Endothelial cell of hepatic sinusoid (primary cell): ENCODE measurements at regions not wholly inside any gene's neighbourhood (a gene's known extent, or its start where the extent isn't known, plus 50 kb on each side); places are given as distances from the start of the nearest gene placed in this dataset.

Experiments
- in situ Hi-C: cut with HindIII; loops from 2 replicates; pipeline ENCODE4 v1.10.0; 2017; ENCODE audit warnings: low sequenced_read_pairs

DNA sequence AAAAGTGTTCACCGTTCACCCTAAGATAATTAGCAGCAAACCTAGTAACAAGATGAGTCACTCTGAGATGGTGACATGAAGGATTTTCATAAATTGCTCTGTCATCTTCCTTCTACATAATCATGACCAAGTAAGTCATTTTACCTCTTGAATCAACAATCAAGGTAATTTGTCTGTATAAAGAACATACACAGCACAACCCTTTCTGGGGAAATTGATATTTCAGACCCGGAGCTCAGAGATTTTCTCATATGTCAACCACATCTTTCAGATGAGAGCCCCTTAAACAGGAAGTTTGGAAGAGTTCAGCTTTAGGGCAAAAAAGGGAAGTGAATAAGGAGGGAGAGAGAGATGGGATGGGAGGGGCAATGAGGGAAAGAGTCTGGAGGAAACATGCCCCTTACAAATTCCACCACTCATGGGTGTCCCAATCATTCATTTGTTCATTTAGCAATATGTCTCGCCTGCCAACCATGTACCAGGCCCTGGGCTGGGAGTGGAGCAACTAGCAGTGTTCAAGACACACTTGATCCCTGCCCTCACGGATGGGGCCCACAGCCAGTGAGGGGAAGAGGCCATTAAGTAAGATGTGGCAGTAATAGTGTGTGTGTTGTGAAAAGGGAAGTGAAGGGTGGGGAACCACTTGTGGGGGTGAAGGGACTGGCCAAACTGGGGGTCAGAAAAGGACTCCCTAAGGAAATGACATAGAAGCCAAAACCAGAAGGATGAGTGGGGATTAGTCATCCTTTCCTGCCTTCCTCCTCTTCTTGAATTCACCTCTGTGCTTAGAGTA is 190.9 kb downstream of the MAFB start:
- in situ Hi-C loops, result no loop called here

DNA sequence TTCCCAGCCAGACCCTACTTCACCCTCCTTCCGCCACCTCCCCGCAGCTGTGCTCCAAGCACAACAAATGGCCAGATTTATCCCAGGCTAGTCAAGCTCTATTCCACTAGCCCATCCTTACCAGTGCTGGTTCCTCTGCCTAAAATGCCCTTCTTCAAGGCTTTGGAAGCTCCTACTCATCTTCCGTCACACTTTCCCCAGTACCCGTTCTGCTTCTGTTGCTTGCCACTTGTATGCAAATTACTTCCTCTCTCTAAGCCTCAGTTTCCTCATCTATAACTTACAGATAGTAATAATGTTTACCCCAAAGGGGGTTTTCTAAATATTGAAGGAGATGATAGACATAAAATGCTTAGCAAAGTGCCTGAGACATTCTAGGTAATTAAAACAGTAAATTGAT is 193.1 kb downstream of the MAFB start:
- in situ Hi-C loops, result no loop called here

DNA sequence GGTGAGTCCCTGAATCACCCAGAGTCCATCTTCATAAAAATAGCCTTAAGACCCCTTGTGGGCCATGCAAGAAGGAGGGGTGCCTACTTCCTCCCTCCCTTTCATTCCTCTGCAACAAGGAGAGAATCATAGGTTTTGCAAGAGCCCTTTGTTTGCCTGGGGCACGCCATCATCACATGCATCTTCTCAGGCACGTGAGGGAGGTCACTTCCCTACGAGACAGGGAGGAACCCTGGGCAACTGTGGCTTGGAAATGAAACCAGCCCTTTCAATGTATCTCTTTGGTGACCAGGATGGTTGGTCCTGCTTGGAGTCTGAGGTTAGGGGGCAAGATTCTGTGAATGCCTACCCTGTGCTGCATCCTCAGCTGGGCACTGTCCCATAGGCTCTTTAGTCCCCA is 194.8 kb downstream of the MAFB start:
- in situ Hi-C loops, result no loop called here

DNA sequence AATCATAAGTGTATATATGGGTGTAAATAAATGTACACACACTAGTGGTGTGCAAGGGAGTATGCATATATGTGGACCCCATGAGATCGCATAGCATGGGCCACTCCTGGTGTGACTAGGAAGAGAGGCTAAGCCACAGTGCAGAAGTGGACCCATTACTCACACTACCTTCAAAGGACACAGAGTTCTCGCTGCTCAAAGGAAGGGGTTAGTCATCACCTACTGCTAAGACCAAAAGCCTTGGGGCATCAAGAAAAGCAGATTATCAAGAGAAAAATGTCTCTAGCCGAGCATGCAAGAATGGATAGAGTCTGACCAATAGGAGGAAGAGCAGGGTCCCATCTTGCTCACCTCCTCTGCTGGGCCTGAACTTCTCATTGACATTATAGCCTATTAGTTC is 195.5 kb downstream of the MAFB start:
- in situ Hi-C loops, result no loop called here

DNA sequence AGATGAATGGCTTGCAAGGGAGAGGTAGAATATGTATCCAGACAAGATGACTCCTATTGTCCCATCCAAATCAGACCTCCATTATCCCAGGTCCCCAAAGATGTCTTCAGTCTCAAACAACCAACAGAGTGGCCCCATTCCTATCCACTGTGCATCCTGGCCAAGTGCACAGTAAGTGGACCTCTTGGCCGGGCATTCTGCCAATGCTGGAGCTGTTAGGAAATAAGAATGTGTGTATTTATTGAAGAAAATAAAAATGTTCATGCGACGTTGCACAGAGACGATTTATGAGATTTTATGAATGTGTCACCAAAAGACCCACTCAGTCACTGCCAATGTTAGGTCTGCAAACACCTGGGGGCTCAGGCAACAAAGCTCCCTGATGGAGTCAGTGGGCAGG is 196.0 kb downstream of the MAFB start:
- in situ Hi-C loops, result no loop called here

DNA sequence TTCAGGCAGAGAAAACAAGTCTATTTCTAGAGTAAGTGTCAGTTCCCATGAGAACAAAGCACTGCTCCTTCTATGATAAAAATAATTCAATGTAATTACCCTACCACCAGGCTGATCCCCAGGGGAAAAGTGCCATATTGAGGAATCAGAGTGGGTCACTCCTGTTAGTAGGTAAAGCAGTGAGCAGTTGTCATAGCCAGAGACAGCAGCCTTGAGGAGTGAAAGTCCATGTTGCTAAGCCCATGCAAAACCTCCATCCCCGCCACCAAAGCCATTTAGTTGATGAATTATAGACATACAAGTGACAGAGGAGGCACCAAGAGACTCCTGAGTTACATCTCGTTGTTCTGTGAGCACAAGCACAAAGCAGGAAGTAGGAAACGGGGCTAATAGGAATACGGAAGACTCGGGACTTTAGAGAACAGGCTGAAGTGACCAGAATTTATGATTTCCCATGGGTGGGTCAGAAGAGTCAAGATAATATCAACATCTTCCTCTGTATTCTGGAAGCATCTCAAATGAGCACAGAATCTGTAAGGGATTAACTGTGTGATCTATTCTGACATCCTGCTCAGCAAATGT is 197.9 kb downstream of the MAFB start:
- in situ Hi-C loops, result no loop called here

DNA sequence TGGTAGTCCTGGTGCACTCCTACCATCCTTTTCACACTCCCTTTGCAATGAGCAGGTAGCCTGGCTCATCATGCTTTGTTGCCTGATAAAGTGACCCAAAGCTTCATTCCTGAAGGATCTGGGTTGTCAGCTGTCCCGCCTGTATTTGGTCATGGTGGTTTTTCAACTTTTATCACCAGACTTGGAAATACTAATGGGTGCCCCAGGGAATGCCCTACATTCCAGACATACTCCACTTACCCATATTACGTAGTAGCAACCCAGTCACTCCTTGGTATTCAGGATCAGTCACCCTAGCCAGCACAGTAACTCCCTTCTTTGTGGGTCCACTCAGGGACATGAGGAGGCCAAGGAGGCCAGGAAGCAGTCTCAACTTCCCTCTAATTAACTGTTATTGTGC is 199.2 kb downstream of the MAFB start:
- in situ Hi-C loops, result no loop called here

DNA sequence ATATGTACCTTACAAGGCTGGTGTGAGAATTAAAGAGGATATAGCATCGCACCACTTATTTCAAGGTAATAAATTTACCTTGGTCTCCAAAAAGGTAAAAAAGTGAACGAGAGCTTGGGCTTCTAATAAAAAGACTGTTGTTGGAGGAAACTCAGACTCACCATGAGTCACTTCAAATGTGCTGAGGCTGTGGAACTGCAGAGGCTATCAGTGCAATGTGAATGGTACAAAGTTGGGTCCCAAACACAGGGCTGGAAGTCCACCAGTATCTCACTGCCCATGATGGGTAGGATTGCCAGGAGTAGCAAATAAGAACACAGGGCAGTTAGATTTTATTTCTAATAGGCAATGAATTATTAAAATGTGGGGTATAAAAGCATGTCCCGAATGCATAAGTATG is 200.6 kb downstream of the MAFB start:
- in situ Hi-C loops, result no loop called here

DNA sequence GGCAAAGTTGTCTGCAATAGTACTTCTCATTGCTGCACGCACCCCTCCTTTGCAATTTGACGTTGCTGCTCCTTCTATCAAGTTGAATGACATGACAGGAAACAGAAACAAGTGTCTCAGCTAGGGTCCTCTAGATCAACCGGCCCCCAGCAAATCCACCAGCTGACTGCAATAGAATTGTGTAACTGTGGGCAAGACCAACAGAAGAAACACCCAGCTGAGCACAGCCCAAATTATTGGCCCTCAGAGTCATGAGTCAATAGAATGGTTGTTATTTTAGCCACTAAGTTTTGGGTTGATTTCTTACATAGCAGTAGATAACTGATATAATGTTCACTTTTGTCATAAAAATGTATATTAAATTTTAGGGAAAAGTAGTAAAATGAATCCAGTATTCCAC is 202.7 kb downstream of the MAFB start:
- in situ Hi-C loops, result no loop called here

DNA sequence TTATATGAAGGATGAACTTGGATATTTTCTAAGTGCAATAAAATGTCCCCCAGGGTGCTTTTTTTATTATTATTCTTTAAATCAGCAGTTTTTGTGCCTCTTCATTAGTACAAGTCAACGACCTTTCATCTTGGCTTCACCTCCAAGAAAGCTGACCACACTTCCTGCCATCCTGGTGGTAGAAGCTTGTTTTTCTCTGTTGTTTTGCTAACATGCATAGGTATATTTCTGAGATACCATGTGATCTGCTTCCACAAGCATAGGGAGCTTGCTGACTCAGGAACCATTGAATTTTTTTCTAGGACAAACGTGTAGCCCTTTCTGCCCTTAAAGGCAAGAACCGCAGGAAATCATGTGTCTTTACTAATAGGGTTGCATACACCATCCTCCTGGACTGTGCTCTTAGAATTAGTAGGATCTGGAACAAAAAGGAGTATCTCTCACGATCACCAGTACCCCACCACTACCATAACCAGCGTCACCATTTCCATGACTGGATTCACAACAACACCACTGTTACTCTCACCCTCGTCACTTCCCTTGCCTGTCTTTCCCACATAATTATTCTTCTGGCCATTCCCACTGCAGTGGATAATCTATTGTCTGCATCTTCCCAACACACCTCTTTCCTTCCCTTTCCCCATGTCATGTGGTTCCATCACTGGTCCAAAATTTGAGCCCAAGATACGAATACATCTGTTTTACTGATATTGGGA is 207.1 kb downstream of the MAFB start:
- in situ Hi-C loops, result loop anchor here (5.0 kb wide), 1 partner anchor 55 kb away; no protein-coding TSS in a partner anchor

DNA sequence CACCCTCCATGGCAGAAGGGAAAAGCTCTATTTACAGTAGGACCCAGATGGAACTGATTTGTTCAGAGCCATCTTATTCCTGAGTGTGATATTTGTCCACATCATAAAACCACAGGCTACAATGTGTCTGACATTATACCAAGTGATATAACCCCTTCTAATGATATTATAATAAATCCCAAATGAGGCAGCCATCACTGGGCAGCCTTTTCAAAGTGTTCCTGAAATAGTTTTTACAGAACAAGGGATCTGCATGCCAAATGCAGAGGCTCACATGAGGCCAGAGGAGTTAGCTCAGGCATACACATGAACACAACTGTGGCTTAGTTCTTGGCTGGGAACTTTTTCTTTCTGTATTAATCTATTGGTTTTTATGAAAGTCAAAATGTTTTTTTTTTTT is 207.7 kb downstream of the MAFB start:
- in situ Hi-C loops, result loop anchor here (5.0 kb wide), 1 partner anchor 54 kb away; no protein-coding TSS in a partner anchor

DNA sequence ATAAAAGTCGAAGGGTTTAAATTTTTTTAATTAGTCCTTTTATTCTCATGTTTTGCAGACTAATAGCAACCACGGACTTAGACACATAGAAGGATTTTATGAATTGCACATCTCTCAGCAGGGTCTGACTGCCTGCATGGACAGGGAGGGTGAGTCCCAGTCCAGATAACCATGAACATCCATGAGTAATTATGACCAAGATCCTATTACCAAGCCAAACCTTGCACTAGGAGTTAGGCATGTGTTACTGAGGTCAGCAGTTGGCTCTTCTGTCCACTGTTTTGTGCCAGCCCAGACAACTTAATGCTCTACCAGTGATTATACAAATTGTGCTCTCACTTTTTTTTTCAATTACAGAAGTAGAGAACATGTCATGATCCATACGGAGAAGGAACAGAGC is 211.2 kb downstream of the MAFB start:
- in situ Hi-C loops, result no loop called here

DNA sequence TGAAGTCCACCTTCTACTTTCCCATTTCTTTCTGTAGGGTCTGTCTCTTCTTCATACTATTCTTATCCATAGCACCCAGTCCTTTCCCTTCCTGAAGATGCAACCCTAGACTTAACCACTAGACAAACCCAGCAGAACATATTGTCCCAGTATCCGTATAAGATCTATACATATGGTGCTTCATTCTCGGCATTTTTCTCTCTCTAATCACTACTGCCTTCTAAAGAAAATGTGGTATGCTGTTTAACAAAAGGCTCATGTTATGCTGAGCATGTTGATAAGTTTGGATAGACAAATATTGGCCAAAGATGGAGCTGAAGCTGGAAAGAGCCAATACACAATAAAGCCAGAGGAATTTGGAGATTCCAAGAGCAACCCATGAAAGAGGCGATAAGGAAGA is 212.6 kb downstream of the MAFB start:
- in situ Hi-C loops, result no loop called here

DNA sequence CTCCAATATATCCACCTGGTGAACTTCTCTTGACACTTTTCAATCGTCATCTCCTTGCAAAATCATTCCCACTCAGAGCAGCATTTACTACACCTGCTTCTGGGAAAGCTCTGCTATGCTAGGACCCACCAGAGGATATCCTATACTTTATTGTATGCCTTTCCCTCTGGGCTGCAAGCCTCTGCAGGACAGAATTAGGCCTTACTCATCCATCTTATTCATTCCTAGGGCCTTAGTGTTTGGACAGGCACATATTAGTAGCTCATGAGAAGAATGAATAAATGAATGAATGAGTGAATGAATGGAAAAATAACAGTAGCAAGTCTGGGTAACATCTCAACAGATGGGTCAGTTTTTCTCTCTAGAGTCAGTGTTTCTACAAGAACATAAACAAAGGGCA is 216.1 kb downstream of the MAFB start:
- in situ Hi-C loops, result no loop called here

DNA sequence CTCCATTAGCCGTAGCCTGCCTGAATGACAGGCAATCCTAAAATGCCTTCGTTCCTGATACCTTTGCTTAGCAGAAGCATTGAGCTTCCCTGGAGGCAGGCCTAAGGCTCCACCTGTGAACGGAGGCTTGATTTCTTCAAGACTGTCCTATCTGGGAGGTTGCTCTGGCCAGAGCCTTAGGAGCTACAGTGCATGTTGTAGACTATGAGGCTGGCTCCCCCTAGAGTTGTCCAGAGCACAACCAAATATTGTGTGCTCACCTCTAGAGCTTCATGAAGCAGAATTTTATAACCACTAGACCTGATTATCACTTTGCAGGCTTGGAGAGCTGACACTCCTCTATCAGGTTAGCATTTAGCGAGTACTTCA is 217.8 kb downstream of the MAFB start:
- in situ Hi-C loops, result no loop called here

DNA sequence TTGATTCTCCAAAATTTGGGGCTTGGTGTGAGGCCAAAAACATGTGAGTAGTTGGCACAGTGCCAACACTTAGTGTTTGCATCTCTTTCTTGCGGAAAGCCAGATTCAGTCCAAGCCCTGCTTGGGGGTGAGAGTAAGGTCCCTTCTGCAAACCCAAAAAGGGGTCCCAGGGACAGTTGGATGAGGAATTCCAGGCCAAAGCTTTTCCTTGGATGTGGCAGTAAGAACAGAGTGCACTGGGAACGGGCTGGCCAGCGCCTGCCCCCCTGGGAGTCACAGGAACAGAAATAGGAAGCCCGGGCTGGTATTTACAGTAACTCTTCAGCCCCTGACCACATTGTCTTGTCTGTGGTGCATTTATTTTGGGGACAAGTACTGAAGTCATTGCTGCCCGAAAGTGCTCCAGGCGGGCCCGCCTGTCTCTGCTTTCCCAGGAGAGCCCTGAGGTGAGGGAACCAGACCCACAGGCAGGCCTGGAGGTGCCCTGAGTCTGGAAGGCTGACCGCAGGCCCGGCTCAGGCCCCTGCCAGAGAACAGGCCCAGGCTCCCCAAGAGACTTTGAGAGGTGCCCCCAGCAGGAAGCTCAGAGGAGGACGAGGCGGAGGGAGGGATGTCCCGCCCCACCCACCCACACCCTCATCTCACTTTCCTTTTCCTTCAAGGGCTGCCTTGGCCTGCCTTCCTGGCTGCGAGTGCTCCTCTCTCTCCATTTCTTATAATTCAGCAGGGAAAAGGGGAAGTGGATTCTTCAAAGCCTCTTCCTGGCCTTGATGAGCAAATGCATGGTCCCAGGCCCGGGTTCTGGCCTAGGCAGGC is 218.4 kb downstream of the MAFB start:
- in situ Hi-C loops, result no loop called here

DNA sequence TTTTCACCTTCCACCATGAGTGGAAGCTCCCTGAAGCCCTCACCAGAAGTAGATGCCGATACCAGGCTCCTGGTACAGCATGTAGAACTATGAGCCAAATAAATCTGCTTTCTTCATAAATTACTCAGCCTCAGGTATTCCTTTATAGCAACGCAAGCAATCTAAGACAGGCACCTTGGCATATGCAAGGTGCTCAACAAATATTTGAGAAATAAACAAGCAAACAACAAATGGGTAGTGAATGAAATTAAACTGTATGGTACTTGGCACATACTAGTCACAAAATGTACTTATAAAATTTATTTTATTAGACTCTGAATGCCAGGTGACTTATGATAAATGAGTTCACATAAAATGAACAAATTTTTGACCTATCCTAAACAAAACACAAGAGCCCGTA is 220.3 kb downstream of the MAFB start:
- in situ Hi-C loops, result no loop called here

DNA sequence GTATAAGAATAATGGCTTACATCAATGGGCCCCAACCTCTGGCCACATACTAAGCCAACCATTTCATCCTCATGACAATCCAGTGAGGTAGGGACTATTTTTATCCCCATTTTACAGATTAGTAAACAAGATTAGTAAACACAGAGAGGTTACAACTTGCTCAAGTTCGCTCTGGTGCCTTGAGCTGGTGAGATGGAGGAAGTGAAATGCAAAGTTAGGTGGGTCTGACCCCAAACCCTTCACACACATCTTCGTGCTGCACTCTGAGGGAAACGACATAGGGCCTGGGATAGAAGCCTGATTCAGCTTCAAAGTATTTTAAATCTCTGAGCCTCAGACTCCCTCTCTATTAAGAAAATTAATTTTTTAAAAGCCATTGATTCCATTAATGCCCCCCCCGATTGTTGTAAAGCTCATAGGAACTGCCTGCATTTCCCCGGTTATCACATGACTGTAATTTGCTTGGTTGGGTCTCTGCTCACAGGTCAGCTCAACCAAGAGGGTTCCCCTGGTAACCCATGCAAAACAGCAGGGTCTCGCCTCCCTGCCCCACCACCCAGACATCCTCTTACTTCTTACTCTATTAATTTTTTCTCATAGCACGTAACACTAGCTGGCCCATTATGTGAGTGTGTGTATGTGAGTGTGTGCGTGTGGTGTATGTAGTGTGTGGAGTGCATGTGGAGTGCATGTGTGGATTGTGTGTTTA is 221.2 kb downstream of the MAFB start:
- in situ Hi-C loops, result no loop called here

DNA sequence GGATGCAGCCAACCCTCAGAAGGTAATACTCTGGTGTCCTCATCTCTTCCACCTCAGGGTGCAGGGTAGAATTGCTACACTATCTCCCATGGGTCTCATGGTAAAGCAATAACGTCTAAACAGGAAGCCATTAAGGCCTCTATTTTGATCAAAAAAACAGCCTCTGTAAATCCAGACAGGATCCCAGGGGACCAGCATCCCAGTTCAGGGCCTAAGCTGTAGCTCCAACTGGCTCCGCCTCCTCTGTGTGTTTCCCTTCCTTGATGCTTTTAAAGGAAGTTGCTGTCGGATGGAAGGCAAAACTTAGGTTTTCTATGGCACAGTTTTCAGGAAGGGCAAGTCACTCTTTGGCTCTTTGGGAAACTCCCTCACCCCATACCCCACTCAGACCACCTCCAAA is 222.0 kb downstream of the MAFB start:
- in situ Hi-C loops, result no loop called here

DNA sequence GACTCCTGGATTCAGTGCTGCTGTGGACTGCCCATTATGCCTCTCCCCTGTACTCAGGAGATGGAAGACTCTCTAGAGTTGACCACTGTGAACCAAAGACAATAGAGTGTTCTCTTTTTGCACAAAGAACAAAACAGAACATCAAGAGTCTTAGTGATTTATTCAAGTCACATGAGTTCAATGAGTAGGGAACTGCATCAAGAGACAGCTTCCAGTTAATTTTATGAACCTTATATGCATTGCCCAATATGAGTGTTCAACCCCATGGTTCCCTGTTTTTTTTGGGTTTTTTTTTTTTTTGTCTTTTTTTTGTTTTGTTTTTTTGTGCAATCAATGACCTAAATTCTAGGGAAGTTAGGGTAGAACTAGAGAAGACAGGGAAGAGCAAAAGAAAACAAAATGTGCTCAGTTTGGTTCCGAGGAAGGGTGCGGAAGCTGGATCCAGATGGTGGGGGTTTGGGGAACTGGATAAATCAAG is 224.3 kb downstream of the MAFB start:
- in situ Hi-C loops, result no loop called here

DNA sequence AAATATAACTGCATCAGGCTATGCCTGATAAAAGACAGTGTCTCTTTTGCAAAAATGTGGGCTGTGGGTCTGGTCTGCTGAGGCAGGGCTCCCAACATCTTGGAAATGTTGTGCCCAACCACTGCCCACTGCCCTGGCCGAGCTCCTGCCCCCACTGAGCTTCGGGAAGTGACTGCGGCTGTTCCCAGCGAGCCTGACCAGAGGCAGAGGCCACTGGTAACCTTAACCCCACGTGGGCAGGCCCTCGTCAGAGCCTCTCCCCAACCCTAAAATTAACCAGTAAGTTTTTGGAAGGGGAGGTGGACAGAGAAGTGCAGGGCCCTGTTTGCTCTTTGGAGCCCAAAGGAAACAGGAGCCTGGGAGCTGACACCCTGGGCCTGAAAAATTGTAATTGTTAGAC is 225.9 kb downstream of the MAFB start:
- in situ Hi-C loops, result no loop called here
